SK-N-SH treated with all-trans-retinoic acid at 6 μM for 48 hours (cell line): ENCODE measurements at regions not wholly inside any gene's neighbourhood (a gene's known extent, or its start where the extent isn't known, plus 50 kb on each side); places are given as distances from the start of the nearest gene placed in this dataset.

Source experiments
- ATAC-seq: fragments of 200-7000 bp; cut with Tn5 transposase; 3 replicates; pipeline ENCODE4 v1.9.1; 2020; ENCODE audit warnings: mild to moderate bottlenecking, moderate library complexity
- ARNTL ChIP-seq: fragments of 450-650 bp; formaldehyde crosslinking; IDR thresholded peaks from 2 replicates; pipeline ENCODE4 v1.5.0; 2020; ENCODE audit warnings: low read depth, mild to moderate bottlenecking, moderate library complexity, borderline replicate concordance
- BACH2 ChIP-seq: fragments of 250-450 bp; sonication (Bioruptor Pico); IDR thresholded peaks from 2 replicates; pipeline ENCODE4 v1.9.0; 2021; ENCODE audit warnings: mild to moderate bottlenecking, borderline replicate concordance
- CSDC2 ChIP-seq: fragments of 250-450 bp; sonication (Bioruptor Pico); IDR thresholded peaks from 2 replicates; pipeline ENCODE4 v1.5.0; 2020; ENCODE audit warnings: mild to moderate bottlenecking, moderate library complexity
- ESRRG ChIP-seq: fragments of 250-450 bp; sonication (Bioruptor Pico); IDR thresholded peaks from 2 replicates; pipeline ENCODE4 v1.6.1; 2021; ENCODE audit warnings: mild to moderate bottlenecking
- ISL1 ChIP-seq: fragments of 250-450 bp; sonication (Bioruptor Pico); IDR thresholded peaks from 2 replicates; pipeline ENCODE4 v2.1.2; 2022; ENCODE audit warnings: mild to moderate bottlenecking, moderate library complexity
- OSR1 ChIP-seq: fragments of 250-450 bp; sonication (Bioruptor Pico); IDR thresholded peaks from 2 replicates; pipeline ENCODE4 v1.8.0; 2022; ENCODE audit warnings: moderate library complexity, mild to moderate bottlenecking, inconsistent platforms
- PATZ1 ChIP-seq: fragments of 250-450 bp; sonication (Bioruptor Pico); IDR thresholded peaks from 2 replicates; pipeline ENCODE4 v1.8.0; 2020; ENCODE audit warnings: mild to moderate bottlenecking, moderate library complexity, borderline replicate concordance
- POU6F1 ChIP-seq: fragments of 250-450 bp; sonication (Bioruptor Pico); IDR thresholded peaks from 2 replicates; pipeline ENCODE4 v1.8.0; 2021; ENCODE audit warnings: low read depth, mild to moderate bottlenecking, moderate library complexity, borderline replicate concordance
- TCF4 ChIP-seq: fragments of 250-450 bp; sonication (Bioruptor Pico); IDR thresholded peaks from 2 replicates; pipeline ENCODE4 v1.8.0; 2021; ENCODE audit warnings: mild to moderate bottlenecking, moderate library complexity, borderline replicate concordance
- TOX ChIP-seq: fragments of 250-450 bp; sonication (Bioruptor Pico); IDR thresholded peaks from 2 replicates; pipeline ENCODE4 v1.8.0; 2021; ENCODE audit warnings: mild to moderate bottlenecking, moderate library complexity, borderline replicate concordance
- TSHZ2 ChIP-seq: fragments of 250-450 bp; sonication (Bioruptor Pico); IDR thresholded peaks from 2 replicates; pipeline ENCODE4 v1.5.0; 2020; ENCODE audit warnings: mild to moderate bottlenecking, moderate library complexity
- ZFP3 ChIP-seq: fragments of 250-450 bp; sonication (Bioruptor Pico); IDR thresholded peaks from 2 replicates; pipeline ENCODE4 v1.5.0; 2020; ENCODE audit warnings: mild to moderate bottlenecking, moderate library complexity
- ZFP30 ChIP-seq: fragments of 450-650 bp; formaldehyde crosslinking; IDR thresholded peaks from 2 replicates; pipeline ENCODE4 v1.5.0; 2022; ENCODE audit warnings: mild to moderate bottlenecking, moderate library complexity
- ZNF565 ChIP-seq: fragments of 450-650 bp; formaldehyde crosslinking; conservative IDR thresholded peaks from 2 replicates; pipeline ENCODE4 v1.5.0; 2020; ENCODE audit warnings: low read depth, mild to moderate bottlenecking, moderate library complexity
- ZNF8 ChIP-seq: fragments of 450-650 bp; formaldehyde crosslinking; IDR thresholded peaks from 2 replicates; pipeline ENCODE4 v1.5.0; 2020; ENCODE audit warnings: mild to moderate bottlenecking, moderate library complexity

- no peak for TF ChIP-seq PATZ1 (CRISPR knock-in tag)
- TF ChIP-seq TCF4 (CRISPR knock-in tag): no peak
- no peak for TF ChIP-seq TSHZ2 (CRISPR knock-in tag)
- TF ChIP-seq ARNTL (CRISPR knock-in tag): no peak
- TF ChIP-seq CSDC2 (CRISPR knock-in tag): no peak
These were observed 73.0 kb downstream of the FAM43A start (continued) for GRCh38 chr3:194758716-194759115.

GRCh38 chr3:194760494-194761137 is 74.9 kb downstream of the FAM43A start:
- ATAC-seq: no peak
- no peak for TF ChIP-seq ZNF8
- TF ChIP-seq ZNF565 (CRISPR knock-in tag): no peak
- no peak for TF ChIP-seq OSR1 (CRISPR knock-in tag)
- no peak for TF ChIP-seq TOX (CRISPR knock-in tag)
- TF ChIP-seq TSHZ2 (CRISPR knock-in tag): no peak
- TF ChIP-seq ZFP3 (CRISPR knock-in tag): no peak
- no peak for TF ChIP-seq CSDC2 (CRISPR knock-in tag)
- no peak for TF ChIP-seq POU6F1 (CRISPR knock-in tag)
- TF ChIP-seq BACH2: no peak
- TF ChIP-seq, all 23 proteins: peak for 0

- ATAC-seq: no peak
- no peak for TF ChIP-seq PATZ1 (CRISPR knock-in tag)
- no peak for TF ChIP-seq POU6F1 (CRISPR knock-in tag)
These were observed 75.7 kb downstream of the FAM43A start for GRCh38 chr3:194761384-194761783.

GRCh38 chr3:194766845-194767244 is 81.2 kb downstream of the FAM43A start:
- no peak for ATAC-seq

More at GRCh38 chr3:194766845-194767244, 81.2 kb downstream of the FAM43A start:
- TF ChIP-seq BACH2 (no peak), TCF4 (CRISPR knock-in tag) (no peak), ESRRG (CRISPR knock-in tag) (no peak), ISL1 (no peak), ZFP30 (CRISPR knock-in tag) (no peak), POU6F1 (CRISPR knock-in tag) (no peak), ZFP3 (CRISPR knock-in tag) (no peak)
